NB4 (cell line): ENCODE measurements at regions not wholly inside any gene's neighbourhood (a gene's known extent, or its start where the extent isn't known, plus 50 kb on each side); places are given as distances from the start of the nearest gene placed in this dataset.
"Not testable (repeated sequence)": the region's sequence is repeated elsewhere in the genome, so short reads cannot be mapped to it uniquely, and the experiment has no call there.

Experiments used
- DNase-seq: peaks from one replicate; pipeline ENCODE4 v3.0.0; 2010; ENCODE audit warnings: low read depth
- H3K4me3 ChIP-seq: one replicate; pipeline ENCODE4 v1.5.1; 2011; ENCODE audit warnings: mild to moderate bottlenecking, low read depth, low read length, moderate library complexity
- CTCF ChIP-seq: IDR thresholded peaks from one replicate; pipeline ENCODE4 v1.5.1; 2012; ENCODE audit warnings: low read depth, low read length
- MAX ChIP-seq: IDR thresholded peaks from 2 replicates; pipeline ENCODE4 v1.6.1; 2011; ENCODE audit warnings: low read depth, low read length
- MYC ChIP-seq: IDR thresholded peaks from 2 replicates; pipeline ENCODE4 v1.6.1; 2011; ENCODE audit warnings: low read depth, low read length
- POLR2A ChIP-seq: IDR thresholded peaks from 2 replicates; pipeline ENCODE4 v1.6.1; 2011; ENCODE audit warnings: mild to moderate bottlenecking; ENCODE audit not compliant: insufficient read length; ENCODE audit errors: extremely low read depth

GRCh38 chr3:176628101-176628639 lies 569.1 kb downstream of the TBL1XR1 start:
- no peak for DNase-seq
- TF ChIP-seq MAX, result no peak
- TF ChIP-seq CTCF, result no peak
- TF ChIP-seq MYC, result no peak
- TF ChIP-seq POLR2A, result no peak
- no peak overlapping the region for H3K4me3 ChIP-seq

GRCh38 chr3:176623468-176624150 lies 573.7 kb downstream of the TBL1XR1 start:
- no peak for DNase-seq
- TF ChIP-seq MAX, result no peak
- no peak for TF ChIP-seq CTCF
- no peak for TF ChIP-seq MYC
- TF ChIP-seq POLR2A, result no peak
- no peak overlapping the region for H3K4me3 ChIP-seq

- H3K4me3 ChIP-seq, result no peak overlapping the region
- DNase-seq, result no peak
- no peak for TF ChIP-seq CTCF
These were observed 577.4 kb downstream of the TBL1XR1 start for GRCh38 chr3:176619833-176620232.

GRCh38 chr3:176615826-176616225 lies 581.5 kb downstream of the TBL1XR1 start:
- TF ChIP-seq MYC, result no peak
- no peak for TF ChIP-seq MAX
- no peak for TF ChIP-seq CTCF
- TF ChIP-seq POLR2A, result no peak
- H3K4me3 ChIP-seq, result no peak overlapping the region

GRCh38 chr3:176611703-176612102 lies 585.6 kb downstream of the TBL1XR1 start:
- no peak overlapping the region for H3K4me3 ChIP-seq
- TF ChIP-seq MYC, result no peak
- no peak for TF ChIP-seq CTCF
- no peak for DNase-seq

More at GRCh38 chr3:176615826-176616225, 581.5 kb downstream of the TBL1XR1 start:
- no peak for DNase-seq

- TF ChIP-seq MYC (no peak), MAX (no peak), CTCF (no peak), POLR2A (no peak)
- DNase-seq, result no peak
- no peak overlapping the region for H3K4me3 ChIP-seq
These were observed 587.9 kb downstream of the TBL1XR1 start for GRCh38 chr3:176609361-176609760.

- not testable (repeated sequence) for DNase-seq, H3K4me3 ChIP-seq
These were observed 591.7 kb downstream of the TBL1XR1 start for GRCh38 chr3:176605553-176605952.
